HG02798 (cell line): ENCODE measurements at regions not wholly inside any gene's neighbourhood (a gene's known extent, or its start where the extent isn't known, plus 50 kb on each side); places are given as distances from the start of the nearest gene placed in this dataset.

ENCODE experiments used
- ATAC-seq: cut with Tn5 transposase; IDR thresholded peaks from one replicate; pipeline ENCODE4 v1.9.1; 2021; ENCODE audit warnings: mild to moderate bottlenecking; ENCODE audit not compliant: unreplicated experiment, poor library complexity

DNA sequence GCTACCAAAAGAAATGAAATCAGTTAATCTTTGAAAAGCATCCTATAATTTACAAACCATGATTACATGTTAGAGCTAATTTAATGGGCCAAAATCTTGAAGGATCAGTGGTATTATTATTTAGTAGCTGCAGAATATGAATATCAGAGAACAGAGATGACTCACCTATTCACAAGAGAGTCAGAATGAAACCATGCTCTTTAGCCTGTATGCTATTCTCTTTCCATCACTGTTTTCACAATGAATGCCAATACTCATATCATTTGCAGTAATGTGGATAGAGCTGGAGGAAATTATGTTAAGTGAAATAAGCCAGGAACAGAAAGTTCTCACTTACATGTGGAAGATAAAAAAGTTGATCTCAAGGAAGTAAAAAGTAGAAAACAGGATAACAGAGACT, 414.1 kb downstream of the CENPC start:
- ATAC-seq, result peak; percentile 88

DNA sequence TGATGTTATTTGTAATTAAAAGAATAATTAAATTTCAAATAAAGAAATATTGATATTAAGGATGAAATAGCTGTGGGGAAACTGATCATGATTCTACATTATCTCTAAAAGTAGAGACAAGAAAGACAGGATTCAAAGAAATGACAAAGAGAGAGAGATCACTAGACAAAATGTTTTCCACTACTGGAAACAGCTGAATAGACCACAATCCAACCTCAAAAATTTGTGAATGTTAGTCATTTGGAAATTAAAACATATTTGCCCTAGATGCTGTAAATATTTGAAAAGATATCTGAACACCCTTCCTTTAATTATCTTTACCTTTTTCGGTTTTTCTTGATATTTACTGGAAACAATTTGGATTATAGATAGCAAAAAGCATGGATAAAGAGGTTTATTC, 414.9 kb downstream of the CENPC start:
- no peak for ATAC-seq

DNA sequence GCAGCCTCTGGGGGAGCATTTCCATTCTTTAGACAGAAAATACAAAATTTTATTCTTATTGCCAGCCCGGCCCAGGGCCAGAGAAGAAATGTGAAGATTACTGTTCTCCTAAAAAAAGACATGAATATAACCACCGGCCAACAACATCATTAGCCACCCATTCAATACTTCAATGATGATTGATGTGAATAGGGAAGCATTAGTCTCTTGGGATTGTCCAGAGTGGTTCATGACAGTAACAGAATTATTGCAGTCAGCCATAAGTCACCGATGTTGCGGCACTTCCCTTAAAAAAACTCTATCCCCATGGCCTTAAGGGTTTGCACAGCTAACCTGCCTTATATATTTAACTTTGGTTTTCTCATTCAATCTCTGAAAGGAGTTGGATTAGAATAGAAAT, 418.7 kb downstream of the CENPC start:
- no peak for ATAC-seq

DNA sequence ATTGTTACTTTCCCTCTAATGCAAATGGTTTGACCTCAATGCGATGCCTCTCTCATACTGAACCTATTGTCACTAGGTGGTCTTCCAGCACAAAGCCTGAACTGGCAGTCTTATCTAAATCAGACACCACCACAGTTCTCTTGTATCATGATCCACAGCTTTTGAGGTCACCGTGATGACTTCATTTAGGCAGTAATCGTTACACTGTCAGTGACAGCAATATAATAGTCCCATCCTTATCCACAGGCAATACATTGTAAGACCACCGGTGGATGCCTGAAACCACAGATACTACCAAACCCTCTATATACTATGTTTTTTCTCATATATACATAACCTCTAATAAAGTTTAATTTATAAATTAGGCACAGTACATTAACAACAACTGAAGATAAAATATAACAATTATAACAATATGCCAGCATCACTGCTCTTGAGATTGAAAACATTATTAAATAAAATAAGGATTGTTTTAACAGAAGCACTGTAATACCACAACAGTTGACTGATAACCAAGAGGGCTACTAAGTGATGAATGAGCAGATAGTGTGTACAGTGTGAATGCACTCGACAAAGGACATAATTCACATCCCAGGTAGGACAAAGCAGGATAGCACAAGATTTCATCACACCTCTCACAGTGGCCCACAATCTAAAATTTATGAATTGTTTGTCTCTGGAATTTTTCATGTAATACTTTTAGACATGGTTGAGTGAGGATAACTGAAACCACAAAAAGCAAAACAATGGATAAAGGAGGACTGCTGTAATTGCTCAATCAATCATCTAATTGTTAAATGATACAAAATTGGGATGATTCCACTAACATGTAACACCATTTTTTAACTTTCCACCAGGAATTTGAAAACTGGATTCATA, 419.4 kb downstream of the CENPC start:
- ATAC-seq, result no peak

DNA sequence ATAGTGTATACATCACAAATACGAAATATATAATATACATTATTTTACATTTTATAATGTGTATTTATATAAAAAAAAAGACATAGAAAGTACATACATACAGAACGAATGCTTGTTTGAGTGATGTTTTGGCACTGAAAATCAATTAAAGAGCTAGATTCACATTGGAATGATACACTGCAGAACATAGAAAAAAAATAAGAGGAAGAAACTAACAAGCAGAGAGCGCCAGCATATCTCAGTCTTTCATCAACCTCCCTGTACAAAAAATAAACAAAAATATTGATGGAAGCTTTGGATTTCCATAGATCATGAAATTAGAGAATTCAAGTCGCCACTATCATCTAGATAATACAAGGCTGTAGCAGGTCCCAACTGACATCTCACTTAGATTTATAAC, 420.6 kb downstream of the CENPC start:
- ATAC-seq, result no peak

DNA sequence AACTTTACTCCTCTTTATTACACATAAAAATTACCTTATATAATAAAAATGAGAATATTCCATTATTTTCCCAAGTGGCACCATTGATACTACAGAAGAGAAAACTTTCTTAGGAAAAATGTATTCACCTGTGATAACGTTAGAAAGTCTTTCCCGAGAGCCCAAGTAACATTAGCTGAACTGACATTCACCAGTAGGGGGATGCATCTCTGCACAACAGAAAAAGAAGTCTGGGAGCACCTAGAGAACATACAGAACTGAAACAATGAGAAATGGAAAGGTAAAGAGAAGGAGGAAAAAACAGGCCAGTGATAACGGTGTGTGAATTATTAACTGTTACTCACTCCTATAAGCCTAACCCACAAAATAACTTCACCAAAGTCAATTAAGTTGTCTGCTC, 423.3 kb downstream of the CENPC start:
- ATAC-seq, result no peak

DNA sequence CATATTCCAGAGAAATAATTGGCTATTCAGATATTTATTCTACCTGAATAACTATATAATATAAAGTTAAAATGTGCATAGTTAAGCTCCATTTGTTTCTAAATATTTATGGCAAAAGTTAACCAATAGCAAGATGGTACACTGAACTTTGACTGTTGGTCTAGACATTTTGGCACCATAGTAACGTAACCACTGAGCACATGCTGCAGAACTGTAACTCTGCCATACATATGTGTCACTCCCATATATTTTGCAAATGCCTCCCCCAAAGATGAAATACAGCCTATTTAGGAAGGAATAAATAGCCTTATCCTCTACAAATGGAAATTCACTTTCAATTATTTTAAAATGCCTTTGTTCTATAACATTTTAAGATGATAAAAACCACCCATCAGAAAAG, 424.9 kb downstream of the CENPC start:
- no peak for ATAC-seq

DNA sequence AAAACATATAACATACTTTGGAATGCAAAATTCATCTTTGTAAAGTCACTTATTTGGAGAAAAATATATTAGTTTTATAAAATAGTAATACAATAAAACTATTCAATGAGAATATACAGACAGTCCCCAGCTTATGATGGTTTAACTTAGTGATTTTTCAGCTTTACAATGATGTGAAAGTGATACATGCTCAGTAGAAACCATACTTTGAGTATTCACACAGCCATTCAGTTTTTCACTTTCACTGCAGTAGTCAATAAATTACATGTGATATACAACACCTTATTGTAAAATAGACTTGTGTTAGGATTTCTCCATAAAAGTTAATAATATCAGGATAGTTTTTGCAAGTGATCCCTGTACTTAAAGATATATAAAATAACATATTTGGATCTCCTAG, 436.0 kb downstream of the CENPC start:
- ATAC-seq, result no peak

DNA sequence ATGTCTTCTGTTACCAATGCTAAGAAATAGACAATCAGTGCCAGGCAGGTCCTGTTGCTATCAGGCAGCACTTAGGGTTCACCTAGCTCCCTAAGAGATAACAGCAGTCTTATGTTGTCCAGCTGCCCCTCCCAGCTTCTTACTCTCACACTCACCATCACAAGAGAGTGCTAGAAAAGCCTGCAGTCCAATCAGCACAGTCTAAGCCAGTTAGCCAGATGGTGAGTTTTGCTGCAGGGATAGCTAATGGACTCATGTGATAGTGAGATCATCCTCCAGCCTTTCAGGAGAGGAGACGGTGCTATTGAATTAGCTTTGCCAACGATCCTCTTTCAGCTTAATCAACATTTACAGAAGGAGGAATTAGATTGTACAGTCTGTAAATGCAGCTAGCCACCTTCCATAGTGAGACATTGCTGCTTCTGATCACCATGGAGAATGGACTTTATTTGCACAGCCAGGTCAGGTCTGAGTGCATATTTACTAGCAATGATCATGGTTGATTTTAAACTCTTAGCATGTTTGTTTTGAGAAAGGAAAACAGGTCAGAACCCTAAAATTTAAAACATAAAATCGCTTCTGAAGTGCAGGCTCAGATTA, 438.3 kb downstream of the CENPC start:
- ATAC-seq, result no peak

DNA sequence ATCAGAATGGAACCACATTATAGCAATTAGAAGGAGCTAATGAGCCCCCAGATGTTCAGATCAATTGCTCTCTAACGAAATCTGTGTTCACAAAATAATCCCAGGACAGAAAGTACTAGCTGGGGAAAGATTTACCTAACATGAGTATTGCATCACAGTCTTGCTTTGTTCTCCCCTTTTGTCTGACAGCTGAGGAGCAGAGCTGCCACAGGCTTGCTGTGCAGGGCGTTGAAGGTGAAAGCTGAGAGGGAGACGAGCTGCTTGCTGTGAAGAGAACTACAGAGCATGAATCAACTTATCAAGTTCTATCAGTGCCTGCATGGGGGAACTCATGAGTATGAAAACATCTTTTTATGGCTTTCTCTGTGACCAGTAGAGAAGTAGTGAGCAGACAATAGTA, 441.2 kb downstream of the CENPC start:
- ATAC-seq, result no peak

DNA sequence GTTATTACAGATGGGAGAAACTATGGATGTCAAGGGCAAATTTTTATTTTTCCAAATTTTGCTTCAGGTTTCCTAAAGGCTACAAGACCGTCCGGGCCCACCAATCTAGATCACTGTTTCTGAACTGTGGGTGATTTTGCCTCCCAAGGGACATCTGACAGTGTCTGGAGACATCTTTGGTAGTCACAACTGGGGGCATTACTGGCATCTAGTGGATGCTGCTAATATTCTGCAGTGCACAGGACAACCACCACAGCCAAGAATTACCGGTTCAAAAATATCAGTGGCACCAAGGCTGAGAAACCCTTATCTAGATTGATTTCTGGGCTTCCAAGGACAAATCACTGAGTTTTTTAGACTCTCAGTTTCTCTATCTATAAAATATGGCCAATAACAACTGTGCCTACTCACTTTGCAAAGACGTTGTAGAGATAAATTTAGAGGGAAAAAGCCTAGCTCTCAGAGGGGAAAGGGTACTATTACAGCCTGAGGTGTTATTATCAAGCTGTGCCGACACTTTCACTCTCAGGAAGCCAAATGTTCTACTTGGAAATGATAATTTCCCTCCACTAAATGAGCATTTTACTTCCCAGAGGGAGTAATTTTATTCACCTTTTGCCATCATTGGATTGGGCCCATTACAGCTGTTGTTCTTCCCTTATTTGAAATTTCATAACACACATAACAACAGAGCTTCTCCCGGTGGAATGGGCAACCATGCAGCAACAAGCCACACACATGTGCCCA, 442.1 kb downstream of the CENPC start:
- no peak for ATAC-seq

DNA sequence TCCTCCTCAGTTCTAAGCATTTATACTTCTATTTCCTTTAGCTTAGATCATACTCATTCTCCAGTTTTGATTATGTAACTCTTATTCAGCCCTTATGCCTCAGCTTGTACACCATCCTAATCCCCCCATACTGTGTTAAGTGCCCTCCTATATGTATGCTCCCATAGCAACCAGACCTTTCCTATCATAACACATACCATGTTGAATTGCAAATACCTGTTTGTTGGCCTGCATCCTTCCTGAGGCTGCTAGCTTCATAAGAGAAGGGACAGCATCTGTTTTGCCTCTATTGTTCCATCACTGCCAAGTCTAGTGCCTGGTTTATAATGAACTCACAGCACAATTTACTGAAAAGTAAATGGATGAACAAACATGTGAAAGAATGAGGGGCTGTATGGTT, 443.7 kb downstream of the CENPC start:
- no peak for ATAC-seq

DNA sequence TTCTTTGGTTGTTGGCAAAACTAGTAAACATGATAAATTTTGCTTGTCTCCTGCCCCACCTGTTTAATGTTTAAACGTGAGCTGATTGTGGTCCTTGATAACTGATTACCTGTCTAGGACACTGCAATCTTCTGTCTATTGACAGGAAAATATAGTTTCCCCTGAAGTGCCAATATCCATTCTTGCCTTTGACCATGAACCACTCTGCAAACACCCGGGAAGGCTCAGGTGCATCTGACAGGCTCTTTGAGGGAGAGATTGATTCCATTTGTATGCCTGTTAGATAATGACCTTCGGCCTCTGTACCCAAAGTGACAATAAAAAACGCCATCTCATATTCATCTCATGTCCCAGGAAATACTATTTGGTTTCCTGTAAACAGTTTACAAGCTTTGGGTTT, 453.0 kb downstream of the CENPC start:
- no peak for ATAC-seq

DNA sequence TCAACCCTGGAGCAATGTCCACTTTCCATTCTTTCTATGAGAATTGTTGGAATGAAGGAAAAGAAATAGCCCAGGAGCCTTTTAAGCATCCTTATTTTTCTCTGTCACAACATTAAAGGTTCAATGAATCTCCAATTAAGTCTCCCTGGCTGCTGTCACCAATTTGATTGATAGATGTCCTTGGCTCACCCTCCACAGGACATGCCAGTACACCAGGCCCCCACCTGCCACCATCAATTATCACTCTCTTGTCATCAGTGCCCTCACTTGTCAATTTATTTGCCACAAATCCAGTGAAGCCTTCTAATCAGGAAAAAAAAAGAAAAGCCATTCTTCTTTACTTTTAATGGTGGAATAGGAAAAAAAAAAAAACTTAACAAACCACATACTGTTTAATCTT, 453.6 kb downstream of the CENPC start:
- no peak for ATAC-seq

DNA sequence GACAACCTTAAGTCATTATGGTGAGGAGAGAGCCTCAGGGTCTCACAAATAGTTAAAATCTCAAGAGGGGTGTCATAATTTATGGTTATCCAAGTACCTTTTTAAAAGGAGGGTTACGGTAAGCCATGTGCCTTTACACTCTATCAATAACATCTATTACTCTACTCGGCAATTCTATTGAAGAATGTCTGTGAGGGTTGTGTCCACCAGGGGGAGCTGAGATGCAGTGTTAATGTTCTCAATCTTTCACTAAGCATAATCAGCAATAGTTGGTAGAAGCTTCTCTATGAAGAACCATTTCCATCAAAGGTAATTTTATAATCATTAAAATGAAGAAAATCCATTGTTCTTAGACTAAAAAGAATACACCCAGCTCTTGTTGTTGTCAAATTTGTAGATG, 457.4 kb downstream of the CENPC start:
- ATAC-seq, result peak; percentile 90

DNA sequence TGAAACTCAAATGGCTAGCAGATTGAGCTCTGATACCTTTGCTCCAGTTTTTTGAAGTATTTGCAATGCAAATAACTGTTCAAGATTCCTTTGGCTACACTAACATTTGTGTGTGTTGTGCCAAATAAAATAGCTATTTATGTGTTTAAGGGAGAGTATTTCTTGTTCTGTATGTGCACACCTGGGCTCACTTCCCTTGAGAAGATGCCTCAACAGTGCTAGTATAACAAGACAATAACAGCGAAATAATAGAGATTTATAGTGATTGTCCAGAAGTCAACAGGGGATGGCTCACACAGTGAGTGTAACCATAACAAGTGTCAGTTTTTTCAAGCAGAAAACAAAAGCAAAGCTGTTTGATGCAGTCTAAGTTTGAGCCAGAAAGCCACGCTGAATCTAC, 460.5 kb downstream of the CENPC start:
- no peak for ATAC-seq

DNA sequence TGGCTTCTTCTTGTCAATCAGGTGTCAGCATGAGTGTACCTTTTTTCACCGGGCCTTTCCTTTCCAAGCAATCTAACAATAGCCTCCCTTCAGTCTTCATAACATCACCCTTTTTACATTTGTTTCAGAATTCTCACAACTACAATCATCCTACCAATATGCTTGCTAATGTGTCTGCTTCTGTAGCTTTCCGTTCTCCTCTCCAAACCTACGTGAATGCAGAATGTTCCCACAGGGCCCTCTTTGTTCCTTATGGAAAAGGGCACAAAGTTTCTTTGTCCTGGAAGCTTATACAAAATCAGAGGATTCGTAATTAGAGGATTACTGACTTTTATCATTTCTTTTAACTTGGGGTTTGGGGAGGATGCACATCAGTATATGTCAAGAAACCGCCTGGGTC, 461.8 kb downstream of the CENPC start:
- ATAC-seq, result no peak

DNA sequence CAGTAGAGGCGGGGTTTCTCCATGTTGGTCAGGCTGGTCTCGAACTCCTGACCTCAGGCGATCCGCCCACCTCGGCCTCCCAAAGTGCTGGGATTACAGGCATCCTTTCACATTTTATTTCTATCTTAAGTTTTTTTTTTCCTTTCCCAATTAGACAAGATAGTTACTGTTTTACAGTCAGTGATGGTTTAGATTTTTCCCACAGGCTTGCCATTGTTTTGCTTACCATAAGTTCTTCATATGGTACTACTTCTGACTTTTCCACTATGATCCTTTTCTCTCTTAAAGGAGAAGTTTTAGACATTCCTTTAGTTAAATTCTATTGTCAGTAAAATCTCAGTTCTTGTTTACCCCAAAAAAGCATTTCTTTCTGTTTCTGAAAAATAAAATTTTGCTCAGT, 462.6 kb downstream of the CENPC start:
- no peak for ATAC-seq

DNA sequence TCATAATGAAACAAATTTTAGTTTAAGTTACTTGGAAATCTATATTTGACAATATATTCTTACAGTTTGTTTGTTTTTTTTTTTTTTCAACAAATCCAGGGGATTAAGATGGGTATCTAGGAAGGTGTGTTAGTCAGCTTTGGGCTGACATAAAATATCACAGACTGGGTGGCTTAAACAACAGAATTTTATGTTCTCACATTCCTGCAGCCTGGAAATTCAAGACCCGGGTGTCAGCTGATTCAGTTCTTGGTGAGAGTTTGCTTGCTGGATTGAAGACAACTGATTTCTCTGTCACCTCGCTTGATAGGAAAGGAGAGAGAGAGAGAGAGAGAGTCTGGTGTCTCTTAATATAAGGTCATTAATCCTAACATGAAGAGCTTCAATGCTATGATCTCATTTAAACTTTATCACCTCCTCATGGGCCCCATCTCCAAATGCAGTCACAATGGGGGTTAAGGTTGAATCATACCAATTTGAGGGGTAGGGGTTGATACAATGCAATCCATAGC, 465.2 kb downstream of the CENPC start:
- no peak for ATAC-seq

DNA sequence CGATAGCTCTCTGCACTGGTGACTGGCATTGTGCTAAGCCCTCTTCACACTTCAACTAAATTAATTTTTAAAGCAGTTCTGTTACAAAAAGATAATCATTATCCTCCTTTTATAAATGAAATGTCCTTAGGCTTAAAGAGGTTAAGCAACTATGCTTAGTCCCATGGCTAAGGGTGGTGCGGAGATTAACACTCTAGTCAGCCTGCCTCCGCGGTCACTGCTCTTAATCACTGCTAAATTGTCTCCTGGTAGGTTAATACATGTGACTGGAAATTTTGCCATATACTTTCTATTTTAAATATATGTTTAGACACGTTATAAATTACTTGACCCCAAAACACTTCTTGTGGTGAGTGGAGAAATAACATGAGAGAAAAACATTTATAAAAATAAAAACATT, 473.7 kb downstream of the CENPC start:
- no peak for ATAC-seq

DNA sequence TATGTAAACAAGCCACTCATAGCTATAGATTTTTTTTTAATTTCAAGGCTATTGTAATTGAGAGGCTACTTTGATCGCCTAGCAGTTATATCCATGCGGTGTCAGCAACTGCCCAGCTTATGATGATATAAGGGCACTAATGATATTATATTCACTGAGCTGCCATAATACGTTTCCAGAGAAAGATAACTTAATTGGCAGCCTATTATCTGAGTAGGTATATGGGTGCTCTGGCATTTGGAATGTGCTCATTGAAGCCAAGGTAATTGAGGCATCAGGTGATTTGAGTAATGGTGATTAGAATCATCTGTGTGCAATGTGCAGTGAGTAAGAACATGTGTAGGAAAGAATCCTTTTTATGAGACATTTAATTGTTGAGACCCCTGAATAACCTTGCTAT, 490.0 kb downstream of the CENPC start:
- no peak for ATAC-seq
